T-helper 1 cell (primary cell): ENCODE measurements at regions not wholly inside any gene's neighbourhood (a gene's known extent, or its start where the extent isn't known, plus 50 kb on each side); places are given as distances from the start of the nearest gene placed in this dataset.

Experiments used
- DNase-seq, 5 donors: peaks; one replicate each; pipeline ENCODE4 v3.0.0-alpha.2; 2012 to 2020

- DNase-seq, result no peak
These were observed 112.2 kb downstream of the TRIB2 start for GRCh38 chr2:12828980-12829379.

GRCh38 chr2:12831016-12831415 lies 114.3 kb downstream of the TRIB2 start:
- DNase-seq, result no peak

- DNase-seq, result no peak
These were observed 117.5 kb downstream of the TRIB2 start for GRCh38 chr2:12834239-12834638.

GRCh38 chr2:12835733-12836132 lies 119.0 kb downstream of the TRIB2 start:
- no peak for DNase-seq

GRCh38 chr2:12839339-12839738 lies 122.6 kb downstream of the TRIB2 start:
- no peak for DNase-seq

GRCh38 chr2:12841021-12841420 lies 124.3 kb downstream of the TRIB2 start:
- DNase-seq, result no peak

GRCh38 chr2:12842917-12843316 lies 126.2 kb downstream of the TRIB2 start:
- DNase-seq, result no peak

- no peak for DNase-seq
These were observed 127.8 kb downstream of the TRIB2 start for GRCh38 chr2:12844511-12844910.

GRCh38 chr2:12847694-12848575 lies 131.2 kb downstream of the TRIB2 start:
- no peak for DNase-seq

GRCh38 chr2:12852135-12852534 lies 135.4 kb downstream of the TRIB2 start:
- no peak for DNase-seq

- no peak for DNase-seq
These were observed 137.3 kb downstream of the TRIB2 start for GRCh38 chr2:12854001-12854530.

GRCh38 chr2:12855508-12855907 lies 138.8 kb downstream of the TRIB2 start:
- DNase-seq, result peak in 1 of 5 donors; percentile 52

- peak in 1 of 5 donors; percentile 87 for DNase-seq
These were observed 140.3 kb downstream of the TRIB2 start for GRCh38 chr2:12856934-12857601.

GRCh38 chr2:12857891-12858290 lies 141.2 kb downstream of the TRIB2 start:
- DNase-seq, result no peak

GRCh38 chr2:12858786-12859185 lies 142.1 kb downstream of the TRIB2 start:
- DNase-seq, result no peak

- peak in 1 of 5 donors; percentile 64 for DNase-seq
These were observed 144.7 kb downstream of the TRIB2 start for GRCh38 chr2:12861344-12861930.

GRCh38 chr2:12862541-12862940 lies 145.8 kb downstream of the TRIB2 start:
- DNase-seq, result no peak

GRCh38 chr2:12863937-12864336 lies 147.2 kb downstream of the TRIB2 start:
- no peak for DNase-seq

- DNase-seq, result no peak
These were observed 151.0 kb downstream of the TRIB2 start for GRCh38 chr2:12867631-12868287.

- no peak for DNase-seq
These were observed 154.0 kb downstream of the TRIB2 start for GRCh38 chr2:12870692-12871091.

GRCh38 chr2:12871694-12872315 lies 155.1 kb downstream of the TRIB2 start:
- no peak for DNase-seq

GRCh38 chr2:12877761-12878160 lies 161.0 kb downstream of the TRIB2 start:
- DNase-seq, result no peak
